Gastrocnemius medialis (tissue), 4 donors: ENCODE measurements at regions not wholly inside any gene's neighbourhood (a gene's known extent, or its start where the extent isn't known, plus 50 kb on each side); places are given as distances from the start of the nearest gene placed in this dataset.

ENCODE experiments used
- POLR2A ChIP-seq, 2 donors: fragments of 450-650 bp; IDR thresholded peaks; one replicate each; pipeline ENCODE4 v1.6.1; 2017; ENCODE audit warnings: antibody characterized with exemption in 2 of 2, mild to moderate bottlenecking in 2 of 2, moderate library complexity in 2 of 2
- TF ChIP-seq, protein P1 (sequence below), 5 experiments: fragments of 450-650 bp in 3 of 5; fragments of 200-600 bp in 2 of 5; sonication (generic) in 2 of 5; IDR thresholded peaks in 4 of 5; conservative IDR thresholded peaks in 1 of 5; 1 replicate in 4 of 5; 2 replicates in 1 of 5; pipeline ENCODE4 v1.5.1; 2016 to 2019; ENCODE audit warnings: antibody characterized with exemption in 5 of 5, mild to moderate bottlenecking in 3 of 5, moderate library complexity in 3 of 5

DNA sequence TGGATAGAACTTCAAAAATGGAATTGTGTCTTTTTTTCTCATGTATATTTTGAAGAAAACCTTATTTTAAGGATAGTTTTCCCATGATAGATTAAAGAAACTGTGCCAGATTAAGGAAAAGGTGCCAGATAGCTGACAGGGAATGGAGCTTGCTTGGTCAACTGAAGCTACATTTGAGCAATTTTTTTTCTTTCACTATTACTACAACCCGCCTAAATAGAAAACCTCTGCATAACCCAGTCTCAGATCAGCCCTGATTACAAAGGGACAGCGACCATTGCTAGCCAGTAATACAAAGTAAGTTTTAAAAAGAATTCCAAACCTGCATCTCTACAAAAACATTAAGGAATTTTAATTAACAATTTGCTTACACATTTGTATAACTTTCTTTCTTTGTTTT is 1123.4 kb upstream of the LRRTM3 start:
- TF ChIP-seq, protein P1, sequence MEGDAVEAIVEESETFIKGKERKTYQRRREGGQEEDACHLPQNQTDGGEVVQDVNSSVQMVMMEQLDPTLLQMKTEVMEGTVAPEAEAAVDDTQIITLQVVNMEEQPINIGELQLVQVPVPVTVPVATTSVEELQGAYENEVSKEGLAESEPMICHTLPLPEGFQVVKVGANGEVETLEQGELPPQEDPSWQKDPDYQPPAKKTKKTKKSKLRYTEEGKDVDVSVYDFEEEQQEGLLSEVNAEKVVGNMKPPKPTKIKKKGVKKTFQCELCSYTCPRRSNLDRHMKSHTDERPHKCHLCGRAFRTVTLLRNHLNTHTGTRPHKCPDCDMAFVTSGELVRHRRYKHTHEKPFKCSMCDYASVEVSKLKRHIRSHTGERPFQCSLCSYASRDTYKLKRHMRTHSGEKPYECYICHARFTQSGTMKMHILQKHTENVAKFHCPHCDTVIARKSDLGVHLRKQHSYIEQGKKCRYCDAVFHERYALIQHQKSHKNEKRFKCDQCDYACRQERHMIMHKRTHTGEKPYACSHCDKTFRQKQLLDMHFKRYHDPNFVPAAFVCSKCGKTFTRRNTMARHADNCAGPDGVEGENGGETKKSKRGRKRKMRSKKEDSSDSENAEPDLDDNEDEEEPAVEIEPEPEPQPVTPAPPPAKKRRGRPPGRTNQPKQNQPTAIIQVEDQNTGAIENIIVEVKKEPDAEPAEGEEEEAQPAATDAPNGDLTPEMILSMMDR (IDR thresholded peaks at IDR 0.05 in 4 of 5, conservative IDR thresholded peaks at IDR 0.05 in 1 of 5) = no peak
- TF ChIP-seq POLR2A (IDR thresholded peaks at IDR 0.05) = no peak
